Hepatocyte (in vitro differentiated cells): ENCODE measurements at regions not wholly inside any gene's neighbourhood (a gene's known extent, or its start where the extent isn't known, plus 50 kb on each side); places are given as distances from the start of the nearest gene placed in this dataset.

Experiments used
- CTCF ChIP-seq: fragments of 200-600 bp; sonication (generic); IDR thresholded peaks from 2 replicates; pipeline ENCODE4 v1.5.1; 2016; ENCODE audit warnings: antibody characterized with exemption, mild to moderate bottlenecking; ENCODE audit not compliant: poor library complexity
- EZH2 ChIP-seq: fragments of 200-600 bp; sonication (generic); IDR thresholded peaks from 2 replicates; pipeline ENCODE4 v1.6.1; 2016; ENCODE audit warnings: antibody characterized with exemption, mild to moderate bottlenecking, borderline replicate concordance
- EZH2phosphoT487 ChIP-seq: fragments of 200-600 bp; sonication (generic); IDR thresholded peaks from one replicate; pipeline ENCODE4 v1.6.1; 2018; ENCODE audit warnings: antibody characterized with exemption, mild to moderate bottlenecking, low read depth, moderate library complexity; ENCODE audit not compliant: unreplicated experiment, severe bottlenecking

GRCh38 chr6:156199182-156199581 is 578.0 kb upstream of the ARID1B start:
- no peak for TF ChIP-seq CTCF
- no peak for TF ChIP-seq EZH2
- TF ChIP-seq EZH2phosphoT487, result no peak
